Mesenchymal stem cell (in vitro differentiated cells and primary cell): ENCODE measurements at regions not wholly inside any gene's neighbourhood (a gene's known extent, or its start where the extent isn't known, plus 50 kb on each side); places are given as distances from the start of the nearest gene placed in this dataset.
"Not testable (repeated sequence)": the region's sequence is repeated elsewhere in the genome, so short reads cannot be mapped to it uniquely, and the experiment has no call there.

ENCODE experiments used
- DNase-seq: peaks from one replicate; pipeline ENCODE4 v3.0.0-alpha.2; 2013
- H2AFZ ChIP-seq: one replicate; pipeline ENCODE4 v1.6.1; 2013; ENCODE audit warnings: low read depth, mild to moderate bottlenecking, control low read depth, inconsistent platforms, low read length, moderate library complexity
- H2AK5ac ChIP-seq: 2 replicates; pipeline ENCODE4 v1.6.1; 2013; ENCODE audit warnings: low read length, moderate library complexity, mild to moderate bottlenecking, inconsistent platforms; ENCODE audit not compliant: severe bottlenecking
- H2BK120ac ChIP-seq: one replicate; pipeline ENCODE4 v1.6.1; 2013; ENCODE audit warnings: low read depth, mild to moderate bottlenecking, inconsistent platforms, low read length, moderate library complexity
- H2BK12ac ChIP-seq, 2 experiments: one replicate each; pipeline ENCODE4 v1.6.1; 2013; ENCODE audit warnings: inconsistent platforms in 2 of 2, low read length in 2 of 2, mild to moderate bottlenecking in 2 of 2, moderate library complexity in 2 of 2, control low read depth in 1 of 2
- H2BK15ac ChIP-seq: one replicate; pipeline ENCODE4 v1.6.1; 2013; ENCODE audit warnings: mild to moderate bottlenecking, low read depth, inconsistent platforms; ENCODE audit not compliant: poor library complexity, severe bottlenecking
- H2BK5ac ChIP-seq: 2 replicates; pipeline ENCODE4 v1.6.1; 2013; ENCODE audit warnings: low read depth, mild to moderate bottlenecking, low read length, control low read depth, inconsistent platforms; ENCODE audit not compliant: poor library complexity, severe bottlenecking
- H3K14ac ChIP-seq, 2 experiments: one replicate each; pipeline ENCODE4 v1.6.1; 2013; ENCODE audit warnings: inconsistent platforms in 2 of 2, low read length in 2 of 2, control low read depth in 1 of 2, mild to moderate bottlenecking in 1 of 2, moderate library complexity in 1 of 2
- H3K18ac ChIP-seq, 2 experiments: one replicate each; pipeline ENCODE4 v1.6.1; 2013; ENCODE audit warnings: inconsistent platforms in 2 of 2, low read length in 2 of 2, control low read depth in 1 of 2, low read depth in 1 of 2, mild to moderate bottlenecking in 1 of 2
- H3K23ac ChIP-seq, 2 experiments: one replicate each; pipeline ENCODE4 v1.6.1; 2013; ENCODE audit warnings: inconsistent platforms in 2 of 2, low read length in 2 of 2, mild to moderate bottlenecking in 2 of 2, moderate library complexity in 2 of 2, control low read depth in 1 of 2
- H3K27ac ChIP-seq: 2 replicates; pipeline ENCODE4 v1.5.1; 2013; ENCODE audit warnings: mild to moderate bottlenecking, moderate library complexity, low read length, control low read depth, inconsistent platforms; ENCODE audit not compliant: poor library complexity, severe bottlenecking
- H3K27me3 ChIP-seq, 2 experiments: 2 replicates each; pipeline versions ENCODE4 v1.6.1 to v1.7.0; 2013; ENCODE audit warnings: low read length in 2 of 2, mild to moderate bottlenecking in 2 of 2, moderate library complexity in 2 of 2, control low read depth in 1 of 2, inconsistent platforms in 1 of 2; ENCODE audit not compliant: control insufficient read depth in 1 of 2, insufficient read depth in 1 of 2
- H3K36me3 ChIP-seq, 2 experiments: 2 replicates each; pipeline versions ENCODE4 v1.6.1 to v1.7.0; 2013; ENCODE audit warnings: low read length in 2 of 2, control low read depth in 1 of 2, inconsistent platforms in 1 of 2, low read depth in 1 of 2, mild to moderate bottlenecking in 1 of 2; ENCODE audit not compliant: insufficient read depth in 2 of 2, control insufficient read depth in 1 of 2
- H3K4ac ChIP-seq, 2 experiments: one replicate each; pipeline ENCODE4 v1.6.1; 2013; ENCODE audit warnings: inconsistent platforms in 2 of 2, low read length in 2 of 2, mild to moderate bottlenecking in 2 of 2, moderate library complexity in 2 of 2, control low read depth in 1 of 2, low read depth in 1 of 2
- H3K4me1 ChIP-seq: 2 replicates; pipeline ENCODE4 v1.6.1; 2013; ENCODE audit warnings: low read depth, low read length, control low read depth; ENCODE audit not compliant: control insufficient read depth, insufficient read depth
- H3K4me2 ChIP-seq: 2 replicates; pipeline ENCODE4 v1.6.1; 2013; ENCODE audit warnings: low read length, mild to moderate bottlenecking, inconsistent platforms; ENCODE audit not compliant: poor library complexity, severe bottlenecking
- H3K4me3 ChIP-seq, 2 experiments: 2 replicates each; pipeline versions ENCODE4 v1.5.1 to v1.7.0; 2013; ENCODE audit warnings: low read length in 2 of 2, mild to moderate bottlenecking in 2 of 2, control low read depth in 1 of 2, low read depth in 1 of 2; ENCODE audit not compliant: insufficient read depth in 1 of 2
- H3K79me1 ChIP-seq: replicated peaks from 2 replicates; pipeline ENCODE4 v1.6.1; 2013; ENCODE audit warnings: mild to moderate bottlenecking, control low read depth, low read length, inconsistent platforms; ENCODE audit not compliant: poor library complexity, severe bottlenecking
- H3K9ac ChIP-seq: 2 replicates; pipeline ENCODE4 v1.7.0; 2013; ENCODE audit warnings: mild to moderate bottlenecking, low read length, moderate library complexity
- H3K9me3 ChIP-seq: 2 replicates; pipeline ENCODE4 v1.7.0; 2013; ENCODE audit warnings: mild to moderate bottlenecking, low read length; ENCODE audit not compliant: control insufficient read depth
- H4K8ac ChIP-seq: one replicate; pipeline ENCODE4 v1.6.1; 2013; ENCODE audit warnings: inconsistent platforms, mild to moderate bottlenecking, low read length, moderate library complexity
- H4K91ac ChIP-seq: one replicate; pipeline ENCODE4 v1.6.1; 2013; ENCODE audit warnings: mild to moderate bottlenecking, low read length, inconsistent platforms
- WGBS: methylation state at CpG from one replicate; pipeline ENCODE4 v1.1.7; 2013; ENCODE audit warnings: mixed read lengths; 5-methylcytosine and 5-hydroxymethylcytosine counted together

DNA sequence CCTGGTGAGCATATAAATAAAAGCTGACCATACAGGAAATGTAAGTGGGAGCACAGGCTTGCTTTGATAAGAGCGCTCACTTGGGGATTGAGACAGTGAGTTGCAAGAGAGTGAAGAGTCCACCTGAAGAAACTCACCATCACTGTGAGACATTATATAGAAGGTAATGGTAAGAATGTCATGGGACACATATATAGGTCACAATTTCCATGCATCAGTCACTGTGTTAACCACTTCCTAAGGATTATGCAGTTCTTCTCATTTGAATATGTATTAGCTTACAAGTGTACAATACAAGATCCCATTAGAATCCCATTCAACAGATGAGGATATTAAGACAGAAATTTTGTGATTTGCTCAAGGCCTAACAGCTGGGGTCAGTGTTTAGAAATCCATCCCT lies 352.4 kb upstream of the NOTCH2NLA start:
- H4K91ac ChIP-seq, H2BK12ac ChIP-seq, H2AFZ ChIP-seq, H3K36me3 ChIP-seq, DNase-seq, H2AK5ac ChIP-seq, H4K8ac ChIP-seq, H3K27me3 ChIP-seq, H3K4me3 ChIP-seq, H3K14ac ChIP-seq, H3K27ac ChIP-seq, H3K9me3 ChIP-seq, H3K23ac ChIP-seq, H2BK15ac ChIP-seq, H3K9ac ChIP-seq, H2BK120ac ChIP-seq, H3K4ac ChIP-seq, H2BK5ac ChIP-seq, H3K18ac ChIP-seq, H3K4me1 ChIP-seq, H3K79me1 ChIP-seq, H3K4me2 ChIP-seq: not testable (repeated sequence)
- no CpG with 5 or more reads among the region's 1 CpG for WGBS

DNA sequence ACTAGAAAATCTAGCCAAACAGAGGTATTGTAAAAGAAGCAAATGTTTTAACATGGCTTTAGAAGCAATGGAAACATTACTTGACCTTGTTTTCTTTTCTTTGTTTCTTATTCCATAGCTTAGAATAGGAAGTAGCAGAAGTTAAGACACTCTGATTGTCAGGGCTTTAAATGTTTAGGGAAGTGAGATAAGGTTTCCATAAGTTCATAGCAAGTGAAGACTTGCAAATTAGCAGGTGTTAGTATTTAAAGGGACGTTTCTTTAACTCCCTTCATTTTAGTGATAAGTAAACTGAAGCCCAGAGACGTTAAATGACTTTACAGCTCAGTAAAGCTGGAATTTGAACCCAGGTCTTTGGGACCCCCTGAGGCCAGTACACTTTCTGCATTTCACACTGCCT lies 338.7 kb upstream of the NOTCH2NLA start:
- H2AFZ ChIP-seq, H2BK12ac ChIP-seq, H2BK5ac ChIP-seq, H2BK15ac ChIP-seq, H3K4me3 ChIP-seq, H3K4me1 ChIP-seq, H3K79me1 ChIP-seq, H3K9me3 ChIP-seq, H4K91ac ChIP-seq, H3K36me3 ChIP-seq, H3K23ac ChIP-seq, H2BK120ac ChIP-seq, H4K8ac ChIP-seq, H3K18ac ChIP-seq, H3K27ac ChIP-seq, DNase-seq, H3K9ac ChIP-seq, H3K4ac ChIP-seq, H2AK5ac ChIP-seq, H3K27me3 ChIP-seq, H3K4me2 ChIP-seq, H3K14ac ChIP-seq: not testable (repeated sequence)
- no CpG with 5 or more reads among the region's 2 CpGs for WGBS

DNA sequence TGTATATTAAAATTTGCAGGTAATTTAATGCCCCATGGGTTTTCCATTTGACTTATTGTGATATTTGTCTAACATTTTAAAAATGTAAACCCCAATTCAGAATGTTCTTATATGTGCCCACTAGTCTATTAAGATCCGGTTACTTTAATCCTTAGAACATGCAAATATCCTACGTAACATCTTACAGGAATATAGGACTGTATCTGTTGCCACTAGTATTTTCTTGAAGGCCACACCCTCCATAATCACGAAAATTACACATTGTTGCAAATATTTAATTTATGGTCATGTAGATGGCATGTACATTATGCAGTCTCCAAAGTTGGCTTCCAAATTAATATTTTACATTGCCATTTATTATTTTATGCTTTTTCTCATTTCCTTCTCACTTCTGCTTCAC lies 329.2 kb upstream of the NOTCH2NLA start:
- WGBS, result no CpG with 5 or more reads among the region's 3 CpGs

DNA sequence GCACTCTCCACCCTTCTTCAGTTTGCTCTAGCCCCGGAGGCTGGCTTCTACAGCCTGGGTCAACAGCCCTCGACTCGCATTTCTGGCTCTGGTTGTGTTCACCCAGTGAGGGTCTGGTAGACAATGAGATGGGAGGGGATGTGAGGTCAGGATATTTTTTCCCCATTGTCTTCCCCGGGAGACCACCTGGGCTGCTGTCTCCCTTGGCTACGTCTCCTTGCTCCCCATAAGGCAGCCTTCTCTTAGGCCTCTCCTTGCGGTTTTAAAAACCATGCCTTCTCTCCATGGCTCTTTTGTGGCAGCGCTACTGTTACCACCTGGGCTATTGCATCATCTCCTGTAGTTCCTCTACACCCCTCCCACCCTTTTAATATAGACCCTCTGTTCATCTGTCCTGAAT lies 327.6 kb upstream of the NOTCH2NLA start:
- no CpG with 5 or more reads among the region's 7 CpGs for WGBS
- H3K4me3 ChIP-seq, H3K36me3 ChIP-seq: not testable (repeated sequence)

More for the DNA sequence above, 329.2 kb upstream of the NOTCH2NLA start:
- H3K9ac ChIP-seq, H3K36me3 ChIP-seq, H3K18ac ChIP-seq, H3K4ac ChIP-seq, H2AFZ ChIP-seq, H2BK12ac ChIP-seq, H2BK120ac ChIP-seq, H3K79me1 ChIP-seq, H2BK15ac ChIP-seq, H3K14ac ChIP-seq, H2AK5ac ChIP-seq, H2BK5ac ChIP-seq, H3K4me3 ChIP-seq, H3K27ac ChIP-seq, H4K91ac ChIP-seq, H3K4me2 ChIP-seq, H3K27me3 ChIP-seq, H3K9me3 ChIP-seq, H3K23ac ChIP-seq, H3K4me1 ChIP-seq, DNase-seq, H4K8ac ChIP-seq: not testable (repeated sequence)

More for the DNA sequence above, 327.6 kb upstream of the NOTCH2NLA start:
- not testable (repeated sequence) for H3K9ac ChIP-seq, H4K91ac ChIP-seq, H2BK5ac ChIP-seq, H3K4me1 ChIP-seq, DNase-seq, H2AK5ac ChIP-seq, H2BK120ac ChIP-seq, H3K18ac ChIP-seq, H3K4me2 ChIP-seq, H3K14ac ChIP-seq, H2BK12ac ChIP-seq, H2BK15ac ChIP-seq, H3K27ac ChIP-seq, H4K8ac ChIP-seq, H3K79me1 ChIP-seq, H3K4ac ChIP-seq, H3K9me3 ChIP-seq, H3K23ac ChIP-seq, H3K27me3 ChIP-seq, H2AFZ ChIP-seq
